ENCODE measurements at regions not wholly inside any gene's neighbourhood (a gene's known extent, or its start where the extent isn't known, plus 50 kb on each side); places are given as distances from the start of the nearest gene placed in this dataset.

DNA sequence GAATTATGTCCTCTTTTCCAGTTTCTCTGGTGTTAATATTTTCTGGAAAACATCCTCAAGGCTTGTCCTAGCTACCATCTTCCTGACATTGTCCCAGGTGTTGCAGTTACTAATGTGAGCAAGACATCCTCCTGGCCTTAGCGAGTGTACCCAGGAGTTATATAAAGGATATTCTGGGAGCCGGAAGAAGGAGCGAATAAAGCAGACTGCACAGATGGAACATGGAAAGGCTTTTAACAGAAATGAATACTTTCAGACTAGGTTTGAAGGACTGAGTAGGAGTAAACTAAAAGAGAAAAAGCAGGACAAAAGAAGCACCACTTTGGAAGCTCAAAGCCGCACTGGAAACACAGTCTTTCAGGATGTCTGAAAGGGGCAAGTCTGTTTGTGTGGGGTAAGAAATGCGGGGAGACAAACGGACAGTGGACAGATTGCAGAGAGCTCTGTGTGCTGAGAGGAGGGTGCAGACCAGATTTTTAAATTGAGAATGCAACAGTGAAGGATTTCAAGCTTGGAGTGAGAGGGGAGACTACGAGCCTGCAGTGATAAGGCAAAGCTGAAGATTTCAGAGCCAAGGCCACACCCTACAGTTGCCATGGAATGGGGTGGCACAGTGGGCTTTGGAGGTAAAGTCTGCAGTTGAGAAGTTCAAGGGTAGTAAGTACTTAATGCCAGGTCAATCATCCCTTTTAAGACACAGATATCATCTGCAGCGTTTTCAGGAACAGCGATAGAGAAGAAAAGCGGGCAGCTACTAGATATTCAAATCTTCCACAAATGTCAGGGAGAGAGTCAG, 94.1 kb upstream of the TAF11L2 start:
- Histone ChIP-seq H3K36me3 (replicated peaks in 1 of 2) (no peaks in the 10 kb centered on the region), H3K27me3 (no peaks in the 10 kb centered on the region), H3K4me1 (replicated peaks in 1 of 2) (no peaks in the 10 kb centered on the region), H3K27ac (no peak overlapping the region), H3K9me3 (replicated peaks in 1 of 3) (no peaks in the 10 kb centered on the region), H3K4me3 (no peak overlapping the region)
- DNase-seq, result no peak
- intact Hi-C loops (cut with DNase I), result no loop called here
- no peak for TF ChIP-seq CTCF (IDR thresholded peaks at IDR 0.05)
- TF ChIP-seq POLR2A (IDR thresholded peaks at IDR 0.05), result no peak
- 59 to 71% (median 61%) methylated on average over 10 of the region's 10 CpGs for WGBS, 4 donors

DNA sequence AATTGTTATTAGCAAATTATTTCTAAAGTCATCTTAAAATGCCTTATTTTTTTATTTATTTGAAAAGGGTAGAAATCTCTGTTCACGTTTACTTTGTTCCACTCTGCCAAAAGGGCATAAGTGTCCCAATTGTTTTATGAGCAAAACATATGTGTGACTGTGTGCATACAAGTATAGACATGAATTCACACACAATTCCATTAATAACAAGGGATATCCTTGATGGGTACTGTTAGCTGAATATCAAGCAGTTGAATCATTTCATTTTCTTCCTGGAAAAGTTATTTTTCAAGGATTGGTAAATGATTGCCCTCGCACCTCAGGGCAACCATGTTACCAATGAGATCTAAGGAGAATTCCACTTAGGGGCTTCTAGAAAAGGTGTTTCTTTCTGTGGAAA, 92.1 kb upstream of the TAF11L2 start:
- H3K27ac ChIP-seq, result no peak overlapping the region
- no peaks in the 10 kb centered on the region for H3K36me3 ChIP-seq (replicated peaks in 1 of 2)
- TF ChIP-seq POLR2A (IDR thresholded peaks at IDR 0.05), result no peak
- TF ChIP-seq CTCF (IDR thresholded peaks at IDR 0.05), result no peak
- H3K4me3 ChIP-seq, result no peak overlapping the region
- WGBS, 4 donors, result 75 to 89% (median 86%) methylated on average over 2 of the region's 2 CpGs
- no peaks in the 10 kb centered on the region for H3K4me1 ChIP-seq (replicated peaks in 1 of 2)
- no peaks in the 10 kb centered on the region for H3K27me3 ChIP-seq
- intact Hi-C loops (cut with DNase I), result no loop called here
- no peak for DNase-seq
- no peaks in the 10 kb centered on the region for H3K9me3 ChIP-seq (replicated peaks in 1 of 3)

- WGBS, 4 donors, result 68 to 93% (median 71%) methylated on average over 2 of the region's 2 CpGs
- TF ChIP-seq CTCF (IDR thresholded peaks at IDR 0.05), result no peak
- no peak for TF ChIP-seq POLR2A (IDR thresholded peaks at IDR 0.05)
- Histone ChIP-seq H3K4me1 (replicated peaks in 1 of 2) (no peaks in the 10 kb centered on the region), H3K9me3 (replicated peaks in 1 of 3) (no peaks in the 10 kb centered on the region), H3K27ac (no peak overlapping the region), H3K4me3 (no peak overlapping the region), H3K27me3 (no peaks in the 10 kb centered on the region), H3K36me3 (replicated peaks in 1 of 2) (no peaks in the 10 kb centered on the region)
- intact Hi-C loops (cut with DNase I), result no loop called here
- DNase-seq, result no peak
Observed at GRCh38 chr5:17406423-17406838, 91.6 kb upstream of the TAF11L2 start.

- H3K9me3 ChIP-seq (replicated peaks in 1 of 3), result no peaks in the 10 kb centered on the region
- intact Hi-C loops (cut with DNase I), result no loop called here
- no peak for TF ChIP-seq CTCF (IDR thresholded peaks at IDR 0.05)
- DNase-seq, result no peak
- no peaks in the 10 kb centered on the region for H3K27me3 ChIP-seq
- 67 to 75% (median 72%) methylated on average over 11 of the region's 11 CpGs for WGBS, 4 donors
- no peaks in the 10 kb centered on the region for H3K36me3 ChIP-seq (replicated peaks in 1 of 2)
- H3K4me1 ChIP-seq (replicated peaks in 1 of 2), result no peaks in the 10 kb centered on the region
- no peak overlapping the region for H3K4me3 ChIP-seq
- H3K27ac ChIP-seq, result no peak overlapping the region
Observed at GRCh38 chr5:17411436-17412402, 86.3 kb upstream of the TAF11L2 start.
